K562 (cell line): ENCODE measurements at regions not wholly inside any gene's neighbourhood (a gene's known extent, or its start where the extent isn't known, plus 50 kb on each side); places are given as distances from the start of the nearest gene placed in this dataset.

Experiments
- ATF6 ChIP-seq: sonication (generic); formaldehyde crosslinking; IDR thresholded peaks from 2 replicates; pipeline ENCODE4 v1.4.0; 2020; ENCODE audit warnings: mild to moderate bottlenecking, missing genetic modification reagents
- CTCF ChIP-seq, 3 experiments: IDR thresholded peaks in 2 of 3; conservative IDR thresholded peaks in 1 of 3; 2 replicates each; pipeline ENCODE4 v1.5.1; 2011 to 2012; ENCODE audit warnings: low read length in 3 of 3, mild to moderate bottlenecking in 3 of 3, control low read depth in 2 of 3, improper control_type of control experiment in 1 of 3, inconsistent platforms in 1 of 3, low read depth in 1 of 3, mixed read lengths in 1 of 3, moderate library complexity in 1 of 3; ENCODE audit not compliant: insufficient read depth in 2 of 3
- NR2C2 ChIP-seq, 2 experiments: fragments of 200-800 bp in 1 of 2; sonication (Bioruptor generic) in 1 of 2; sonication (generic) in 1 of 2; formaldehyde crosslinking in 1 of 2; IDR thresholded peaks; 2 replicates each; pipeline versions ENCODE4 v1.6.1 to v1.8.0; 2016 to 2022; ENCODE audit warnings: mild to moderate bottlenecking in 1 of 2, missing compliant biosample characterization in 1 of 2, missing genetic modification characterization in 1 of 2, missing genetic modification reagents in 1 of 2
- SRSF3 ChIP-seq: fragments of 200-400 bp; formaldehyde crosslinking; IDR thresholded peaks from 2 replicates; pipeline ENCODE4 v1.6.1; 2016; ENCODE audit warnings: mild to moderate bottlenecking, low read length, moderate library complexity; ENCODE audit not compliant: insufficient read depth

- TF ChIP-seq NR2C2 (CRISPR knock-in tag; IDR thresholded peaks at IDR 0.05) (no peak), NR2C2 (tag; IDR thresholded peaks at IDR 0.05) (no peak), CTCF (IDR thresholded peaks at IDR 0.05 in 2 of 3, conservative IDR thresholded peaks at IDR 0.05 in 1 of 3; ENCODE audit: insufficient read depth in 2 of 3, low read depth in 1 of 3, low read length in 3 of 3) (no peak), ATF6 (CRISPR knock-in tag) (no peak), SRSF3 (no peak)
Observed at GRCh38 chr10:52627279-52627678, 145.3 kb downstream of the MBL2 start.
